ENCODE measurements at regions not wholly inside any gene's neighbourhood (a gene's known extent, or its start where the extent isn't known, plus 50 kb on each side); places are given as distances from the start of the nearest gene placed in this dataset.
"Not testable (repeated sequence)": the region's sequence is repeated elsewhere in the genome, so short reads cannot be mapped to it uniquely, and the experiment has no call there.

GRCh38 chr5:118311103-118311819, 677.1 kb downstream of the DTWD2 start:
- no peak for DNase-seq (ENCODE audit: low read depth in 4 of 4, low spot score in 2 of 4)

- DNase-seq (ENCODE audit: low read depth in 4 of 4, low spot score in 2 of 4): no peak
Measured at GRCh38 chr5:118310401-118310800, 677.9 kb downstream of the DTWD2 start.

GRCh38 chr5:118303296-118303695, 685.1 kb downstream of the DTWD2 start:
- DNase-seq (ENCODE audit: low read depth in 4 of 4, low spot score in 2 of 4): no peak

- no peak for DNase-seq (ENCODE audit: low read depth in 4 of 4, low spot score in 2 of 4)
Measured at GRCh38 chr5:118302786-118303185, 685.6 kb downstream of the DTWD2 start.

- DNase-seq (ENCODE audit: low read depth in 4 of 4, low spot score in 2 of 4): no peak
Measured at GRCh38 chr5:118301696-118302095, 686.7 kb downstream of the DTWD2 start.

- DNase-seq (ENCODE audit: low read depth in 4 of 4, low spot score in 2 of 4): no peak
Measured at GRCh38 chr5:118295045-118295444, 693.3 kb downstream of the DTWD2 start.

- DNase-seq (ENCODE audit: low read depth in 4 of 4, low spot score in 2 of 4): no peak
Measured at GRCh38 chr5:118293378-118293777, 695.0 kb downstream of the DTWD2 start.

GRCh38 chr5:118290204-118290603, 698.1 kb downstream of the DTWD2 start:
- DNase-seq (ENCODE audit: low read depth in 4 of 4, low spot score in 2 of 4): no peak

GRCh38 chr5:118284230-118284629, 704.1 kb downstream of the DTWD2 start:
- DNase-seq (ENCODE audit: low read depth in 4 of 4, low spot score in 2 of 4): not testable (repeated sequence)

GRCh38 chr5:118282480-118283038, 705.8 kb downstream of the DTWD2 start:
- DNase-seq (ENCODE audit: low read depth in 4 of 4, low spot score in 2 of 4): not testable (repeated sequence)

- DNase-seq (ENCODE audit: low read depth in 4 of 4, low spot score in 2 of 4): no peak
Measured at GRCh38 chr5:118279540-118280294, 708.6 kb downstream of the DTWD2 start.

GRCh38 chr5:118270526-118270925, 717.8 kb downstream of the DTWD2 start:
- no peak for DNase-seq (ENCODE audit: low read depth in 4 of 4, low spot score in 2 of 4)

- no peak for DNase-seq (ENCODE audit: low read depth in 4 of 4, low spot score in 2 of 4)
Measured at GRCh38 chr5:118258223-118258622, 730.1 kb downstream of the DTWD2 start.

- DNase-seq (ENCODE audit: low read depth in 4 of 4, low spot score in 2 of 4): no peak
Measured at GRCh38 chr5:118257066-118257465, 731.3 kb downstream of the DTWD2 start.

- DNase-seq (ENCODE audit: low read depth in 4 of 4, low spot score in 2 of 4): no peak
Measured at GRCh38 chr5:118253225-118254061, 734.9 kb downstream of the DTWD2 start.

GRCh38 chr5:118249386-118249785, 739.0 kb downstream of the DTWD2 start:
- no peak for DNase-seq (ENCODE audit: low read depth in 4 of 4, low spot score in 2 of 4)

- DNase-seq (ENCODE audit: low read depth in 4 of 4, low spot score in 2 of 4): no peak
Measured at GRCh38 chr5:118247458-118247857, 740.9 kb downstream of the DTWD2 start.

GRCh38 chr5:118243613-118244012, 744.7 kb downstream of the DTWD2 start:
- no peak for DNase-seq (ENCODE audit: low read depth in 4 of 4, low spot score in 2 of 4)

GRCh38 chr5:118243068-118243467, 745.3 kb downstream of the DTWD2 start:
- DNase-seq (ENCODE audit: low read depth in 4 of 4, low spot score in 2 of 4): no peak

- no peak for DNase-seq (ENCODE audit: low read depth in 4 of 4, low spot score in 2 of 4)
Measured at GRCh38 chr5:118236108-118236849, 752.1 kb downstream of the DTWD2 start.

Measured in left renal cortex interstitium (tissue), 4 donors.